NB4 (cell line): ENCODE measurements at regions not wholly inside any gene's neighbourhood (a gene's known extent, or its start where the extent isn't known, plus 50 kb on each side); places are given as distances from the start of the nearest gene placed in this dataset.
"Not testable (repeated sequence)": the region's sequence is repeated elsewhere in the genome, so short reads cannot be mapped to it uniquely, and the experiment has no call there.

Experiments
- POLR2A ChIP-seq: IDR thresholded peaks from 2 replicates; pipeline ENCODE4 v1.6.1; 2011; ENCODE audit warnings: mild to moderate bottlenecking; ENCODE audit not compliant: insufficient read length; ENCODE audit errors: extremely low read depth
- TF ChIP-seq, protein P1 (sequence below): IDR thresholded peaks from one replicate; pipeline ENCODE4 v1.5.1; 2012; ENCODE audit warnings: low read depth, low read length
- TF ChIP-seq, protein P2 (sequence below): IDR thresholded peaks from 2 replicates; pipeline ENCODE4 v1.6.1; 2011; ENCODE audit warnings: low read depth, low read length

DNA sequence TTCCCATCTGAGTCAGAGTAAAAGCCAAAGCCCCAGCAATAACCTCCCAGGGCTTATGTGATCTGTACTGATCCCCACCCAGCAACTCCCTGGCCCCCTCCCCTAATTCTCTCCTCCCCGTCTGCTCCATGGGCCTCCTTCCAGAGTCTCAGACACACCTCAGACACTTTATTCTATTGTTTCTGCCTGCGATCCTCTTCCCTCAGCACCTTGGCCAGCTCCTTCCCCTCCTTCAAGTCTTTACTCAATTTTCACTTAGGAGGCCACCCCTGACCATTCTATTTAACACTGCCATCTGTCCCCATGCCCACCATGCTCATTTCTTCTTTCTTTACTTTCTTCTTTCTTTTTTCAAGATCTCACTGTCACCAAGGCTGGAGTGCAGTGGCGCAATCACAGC, 81.0 kb upstream of the COBL start:
- TF ChIP-seq, protein P1, sequence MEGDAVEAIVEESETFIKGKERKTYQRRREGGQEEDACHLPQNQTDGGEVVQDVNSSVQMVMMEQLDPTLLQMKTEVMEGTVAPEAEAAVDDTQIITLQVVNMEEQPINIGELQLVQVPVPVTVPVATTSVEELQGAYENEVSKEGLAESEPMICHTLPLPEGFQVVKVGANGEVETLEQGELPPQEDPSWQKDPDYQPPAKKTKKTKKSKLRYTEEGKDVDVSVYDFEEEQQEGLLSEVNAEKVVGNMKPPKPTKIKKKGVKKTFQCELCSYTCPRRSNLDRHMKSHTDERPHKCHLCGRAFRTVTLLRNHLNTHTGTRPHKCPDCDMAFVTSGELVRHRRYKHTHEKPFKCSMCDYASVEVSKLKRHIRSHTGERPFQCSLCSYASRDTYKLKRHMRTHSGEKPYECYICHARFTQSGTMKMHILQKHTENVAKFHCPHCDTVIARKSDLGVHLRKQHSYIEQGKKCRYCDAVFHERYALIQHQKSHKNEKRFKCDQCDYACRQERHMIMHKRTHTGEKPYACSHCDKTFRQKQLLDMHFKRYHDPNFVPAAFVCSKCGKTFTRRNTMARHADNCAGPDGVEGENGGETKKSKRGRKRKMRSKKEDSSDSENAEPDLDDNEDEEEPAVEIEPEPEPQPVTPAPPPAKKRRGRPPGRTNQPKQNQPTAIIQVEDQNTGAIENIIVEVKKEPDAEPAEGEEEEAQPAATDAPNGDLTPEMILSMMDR: not testable (repeated sequence)
- not testable (repeated sequence) for TF ChIP-seq POLR2A
- TF ChIP-seq, protein P2, sequence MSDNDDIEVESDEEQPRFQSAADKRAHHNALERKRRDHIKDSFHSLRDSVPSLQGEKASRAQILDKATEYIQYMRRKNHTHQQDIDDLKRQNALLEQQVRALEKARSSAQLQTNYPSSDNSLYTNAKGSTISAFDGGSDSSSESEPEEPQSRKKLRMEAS: not testable (repeated sequence)
